ENCODE measurements at regions not wholly inside any gene's neighbourhood (a gene's known extent, or its start where the extent isn't known, plus 50 kb on each side); places are given as distances from the start of the nearest gene placed in this dataset.

DNA sequence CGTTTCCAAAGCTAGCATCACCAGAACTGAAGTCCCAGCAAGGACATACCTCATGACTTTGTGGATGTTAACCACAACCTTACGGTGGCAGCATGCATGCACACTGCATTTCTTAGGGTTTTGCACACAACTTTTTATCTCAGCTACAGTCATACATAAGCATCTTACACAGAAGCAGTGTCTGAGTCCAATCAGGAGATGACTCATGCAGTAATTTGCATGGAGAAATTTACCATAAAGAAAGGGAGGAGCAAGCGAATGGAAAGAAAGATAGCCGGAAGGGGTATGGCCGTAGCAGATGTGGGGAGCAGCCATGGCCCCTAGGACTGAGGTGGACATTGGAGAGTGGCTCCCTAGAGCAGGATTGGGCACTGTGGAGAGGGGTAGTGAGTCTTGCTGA, 522.5 kb downstream of the GALR1 start:
- no peaks in the 10 kb centered on the region for H3K4me1 Mint-ChIP-seq (ENCODE audit: low read depth)
- no peaks in the 10 kb centered on the region for H3K27me3 Mint-ChIP-seq (ENCODE audit: low read depth)
- ATAC-seq = no peak
- ChIA-PET POLR2A (no interaction called here), CTCF (no interaction called here)
- H3K9me3 Mint-ChIP-seq (ENCODE audit: insufficient read depth) = no peaks in the 10 kb centered on the region
- H3K27ac Mint-ChIP-seq = no peak overlapping the region
- no peaks in the 10 kb centered on the region for H3K36me3 Mint-ChIP-seq (ENCODE audit: low read depth)
- no peak overlapping the region for H3K4me3 Mint-ChIP-seq
- no peak for DNase-seq

GRCh38 chr18:77776104-77776503, 526.5 kb downstream of the GALR1 start:
- CTCF ChIA-PET = no interaction called here

DNA sequence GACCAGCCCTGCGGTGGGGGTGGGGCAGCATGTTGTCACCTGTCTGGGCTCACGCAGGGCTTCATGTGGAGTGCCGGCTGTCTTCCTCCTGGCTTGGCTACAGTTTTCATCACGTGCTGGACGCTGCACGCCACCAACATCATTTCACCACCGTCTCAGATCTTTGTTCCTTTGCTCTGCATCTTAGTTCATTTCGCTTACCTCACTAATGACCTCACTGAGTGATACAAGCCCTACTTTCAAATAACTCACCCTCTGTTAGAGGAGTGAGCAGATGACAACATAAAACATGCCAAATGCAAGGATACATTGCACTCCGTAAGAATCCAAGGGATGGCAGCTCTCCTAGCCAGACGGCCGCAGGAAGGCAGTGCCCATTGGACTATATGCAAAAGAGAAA, 527.5 kb downstream of the GALR1 start:
- ATAC-seq = no peak

More at GRCh38 chr18:77776104-77776503, 526.5 kb downstream of the GALR1 start:
- POLR2A ChIA-PET = no interaction called here
- no peak for DNase-seq
- no peak for ATAC-seq
- Mint-ChIP-seq H3K4me3 (no peak overlapping the region), H3K27me3 (ENCODE audit: low read depth) (no peaks in the 10 kb centered on the region), H3K27ac (no peak overlapping the region), H3K9me3 (ENCODE audit: insufficient read depth) (no peaks in the 10 kb centered on the region), H3K4me1 (ENCODE audit: low read depth) (no peaks in the 10 kb centered on the region), H3K36me3 (ENCODE audit: low read depth) (no peaks in the 10 kb centered on the region)

DNA sequence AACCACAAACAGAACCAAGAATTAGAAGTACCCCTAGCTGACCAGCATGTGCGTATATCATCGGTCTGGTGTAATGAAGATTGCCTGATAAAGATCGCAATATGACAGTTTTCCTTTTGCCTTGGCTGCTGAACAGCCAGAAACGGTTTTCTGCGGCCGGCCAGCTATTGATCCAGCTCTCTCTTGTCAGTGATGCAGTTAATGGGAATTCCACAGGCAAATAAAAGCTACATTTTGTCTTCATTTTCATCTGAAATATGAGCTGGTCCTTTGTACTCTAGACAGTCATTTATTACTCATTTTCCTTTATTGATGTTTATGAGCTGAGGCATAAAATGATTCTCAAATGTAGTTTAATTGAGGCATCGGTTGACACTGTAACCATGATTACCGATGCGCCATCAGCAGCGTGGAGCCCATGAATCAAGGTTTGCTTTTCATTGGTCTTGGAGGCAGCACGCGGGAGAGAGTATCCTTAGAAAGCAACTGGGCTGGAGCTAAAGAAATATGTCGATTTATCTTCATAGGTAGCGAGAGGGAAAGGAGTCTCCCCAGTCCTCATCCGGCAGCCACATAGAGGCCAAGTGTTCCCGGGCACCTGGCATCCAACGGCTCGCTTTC, 535.2 kb downstream of the GALR1 start:
- POLR2A ChIA-PET = interaction anchor here (0.7 kb wide), 1 partner anchor 15 kb away, joined by 3 read pairs; no protein-coding TSS in a partner anchor
- no peaks in the 10 kb centered on the region for H3K4me1 Mint-ChIP-seq (ENCODE audit: low read depth)
- no peak overlapping the region for H3K4me3 Mint-ChIP-seq
- CTCF ChIA-PET = no interaction called here
- no peak for DNase-seq
- no peaks in the 10 kb centered on the region for H3K27me3 Mint-ChIP-seq (ENCODE audit: low read depth)
- no peak overlapping the region for H3K27ac Mint-ChIP-seq
- ATAC-seq = no peak
- no peaks in the 10 kb centered on the region for H3K36me3 Mint-ChIP-seq (ENCODE audit: low read depth)
- no peaks in the 10 kb centered on the region for H3K9me3 Mint-ChIP-seq (ENCODE audit: insufficient read depth)

More for the DNA sequence above, 527.5 kb downstream of the GALR1 start:
- Mint-ChIP-seq H3K27me3 (ENCODE audit: low read depth) (no peaks in the 10 kb centered on the region), H3K4me1 (ENCODE audit: low read depth) (no peaks in the 10 kb centered on the region), H3K4me3 (no peak overlapping the region), H3K9me3 (ENCODE audit: insufficient read depth) (no peaks in the 10 kb centered on the region), H3K27ac (no peak overlapping the region), H3K36me3 (ENCODE audit: low read depth) (no peaks in the 10 kb centered on the region)
- POLR2A ChIA-PET = no interaction called here
- DNase-seq = no peak
- CTCF ChIA-PET = no interaction called here

DNA sequence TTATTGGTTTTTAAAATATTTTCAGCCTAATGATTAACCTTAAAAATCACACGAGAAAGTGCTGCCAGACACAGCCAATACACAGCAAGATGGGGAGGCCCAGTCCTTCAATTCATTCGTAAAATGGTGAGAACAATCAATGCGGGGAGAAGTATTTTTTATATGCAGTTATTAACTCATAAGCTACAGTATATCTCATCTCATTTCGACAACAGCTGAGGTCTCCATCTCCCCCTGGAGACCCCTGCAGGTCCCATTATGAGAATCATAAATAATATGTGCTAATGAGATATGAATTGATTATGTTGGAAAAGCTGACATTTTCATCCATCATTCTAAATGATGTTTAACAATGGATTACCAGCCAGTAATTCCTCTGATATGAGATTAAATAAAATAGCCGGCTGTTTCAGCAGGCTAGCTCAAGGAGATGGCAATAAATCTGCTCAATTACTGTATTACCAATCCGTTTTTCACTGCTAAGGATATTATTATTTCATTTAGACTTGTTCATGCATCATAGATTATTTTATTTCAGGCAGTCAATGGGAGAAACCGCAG, 535.8 kb downstream of the GALR1 start:
- Mint-ChIP-seq H3K9me3 (ENCODE audit: insufficient read depth) (no peaks in the 10 kb centered on the region), H3K27ac (no peak overlapping the region), H3K4me1 (ENCODE audit: low read depth) (no peaks in the 10 kb centered on the region), H3K36me3 (ENCODE audit: low read depth) (no peaks in the 10 kb centered on the region), H3K27me3 (ENCODE audit: low read depth) (no peaks in the 10 kb centered on the region), H3K4me3 (no peak overlapping the region)
- DNase-seq = no peak
- ChIA-PET CTCF (no interaction called here), POLR2A (no interaction called here)
- no peak for ATAC-seq

GRCh38 chr18:77803024-77803423, 553.4 kb downstream of the GALR1 start:
- ChIA-PET POLR2A (no interaction called here), CTCF (no interaction called here)
- no peak for DNase-seq
- no peaks in the 10 kb centered on the region for H3K36me3 Mint-ChIP-seq (ENCODE audit: low read depth)
- no peak for ATAC-seq
- H3K27ac Mint-ChIP-seq = no peak overlapping the region
- no peaks in the 10 kb centered on the region for H3K4me1 Mint-ChIP-seq (ENCODE audit: low read depth)
- no peaks in the 10 kb centered on the region for H3K27me3 Mint-ChIP-seq (ENCODE audit: low read depth)
- no peak overlapping the region for H3K4me3 Mint-ChIP-seq
- H3K9me3 Mint-ChIP-seq (ENCODE audit: insufficient read depth) = no peaks in the 10 kb centered on the region

GRCh38 chr18:77804382-77804781, 554.7 kb downstream of the GALR1 start:
- no peak overlapping the region for H3K4me3 Mint-ChIP-seq
- POLR2A ChIA-PET = no interaction called here
- H3K27me3 Mint-ChIP-seq (ENCODE audit: low read depth) = no peaks in the 10 kb centered on the region
- DNase-seq = no peak
- no peak for ATAC-seq
- H3K36me3 Mint-ChIP-seq (ENCODE audit: low read depth) = no peaks in the 10 kb centered on the region
- H3K9me3 Mint-ChIP-seq (ENCODE audit: insufficient read depth) = no peaks in the 10 kb centered on the region
- CTCF ChIA-PET = no interaction called here
- no peaks in the 10 kb centered on the region for H3K4me1 Mint-ChIP-seq (ENCODE audit: low read depth)
- no peak overlapping the region for H3K27ac Mint-ChIP-seq

DNA sequence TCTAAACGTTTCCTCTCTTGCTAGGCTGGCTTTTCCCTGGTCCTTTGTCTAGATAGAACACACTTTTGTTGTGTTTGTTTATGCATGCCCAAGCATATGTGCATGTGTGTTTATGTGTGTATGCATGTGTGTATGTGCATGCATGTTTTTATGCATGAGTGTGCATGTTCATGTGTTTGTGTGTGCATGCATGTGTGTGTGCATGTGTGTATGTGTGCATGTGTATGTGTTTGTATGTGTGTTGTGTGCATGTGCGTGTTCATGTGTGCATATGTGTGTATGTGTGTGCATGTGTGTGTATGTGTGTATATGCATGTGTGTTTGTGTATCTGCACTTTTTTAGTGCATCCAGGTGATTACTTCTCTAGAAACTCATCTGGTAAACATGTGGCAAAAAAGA, 558.0 kb downstream of the GALR1 start:
- Mint-ChIP-seq H3K27me3 (ENCODE audit: low read depth) (no peaks in the 10 kb centered on the region), H3K4me1 (ENCODE audit: low read depth) (no peaks in the 10 kb centered on the region), H3K27ac (no peak overlapping the region), H3K9me3 (ENCODE audit: insufficient read depth) (no peaks in the 10 kb centered on the region), H3K36me3 (ENCODE audit: low read depth) (no peaks in the 10 kb centered on the region), H3K4me3 (no peak overlapping the region)
- CTCF ChIA-PET = no interaction called here
- ATAC-seq = no peak
- no peak for DNase-seq
- POLR2A ChIA-PET = no interaction called here

GRCh38 chr18:77811503-77811902, 561.9 kb downstream of the GALR1 start:
- DNase-seq = no peak
- Mint-ChIP-seq H3K36me3 (ENCODE audit: low read depth) (no peaks in the 10 kb centered on the region), H3K9me3 (ENCODE audit: insufficient read depth) (no peaks in the 10 kb centered on the region), H3K4me3 (no peak overlapping the region), H3K27me3 (ENCODE audit: low read depth) (no peaks in the 10 kb centered on the region), H3K27ac (no peak overlapping the region), H3K4me1 (ENCODE audit: low read depth) (no peaks in the 10 kb centered on the region)
- ChIA-PET POLR2A (no interaction called here), CTCF (no interaction called here)
- no peak for ATAC-seq

DNA sequence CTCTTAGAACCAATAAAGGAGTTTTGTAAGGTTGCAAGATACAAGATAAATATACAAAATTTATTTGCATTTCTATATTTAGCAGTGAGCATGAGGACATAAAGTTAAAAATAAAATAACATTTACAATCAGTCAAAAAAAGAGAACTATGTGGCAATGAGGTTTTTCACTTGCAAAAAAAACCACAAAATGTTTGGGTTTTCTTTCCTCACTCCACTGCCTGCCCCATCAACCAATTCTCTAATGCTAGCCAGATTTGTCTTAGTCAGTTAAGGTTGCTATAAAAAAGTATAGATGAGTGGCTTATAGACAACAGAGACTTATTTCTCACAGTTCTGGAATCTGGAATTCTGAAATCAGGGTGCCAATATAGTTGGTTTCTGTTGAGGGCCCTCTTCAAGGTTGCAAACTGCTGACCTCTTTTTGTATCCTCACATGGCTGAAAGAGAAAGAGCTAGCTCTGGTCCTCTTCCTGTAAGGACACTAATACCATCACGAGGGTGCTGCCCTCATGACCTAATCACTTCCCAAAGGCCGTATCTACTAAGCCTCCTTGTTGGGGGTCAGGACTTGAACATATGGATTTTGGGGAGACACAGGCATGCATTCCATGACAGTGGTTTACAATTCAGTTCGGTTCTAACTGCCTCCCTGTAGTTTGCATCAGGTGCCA, 566.2 kb downstream of the GALR1 start:
- Mint-ChIP-seq H3K27me3 (ENCODE audit: low read depth) (no peaks in the 10 kb centered on the region), H3K9me3 (ENCODE audit: insufficient read depth) (no peaks in the 10 kb centered on the region), H3K4me1 (ENCODE audit: low read depth) (no peaks in the 10 kb centered on the region), H3K36me3 (ENCODE audit: low read depth) (no peaks in the 10 kb centered on the region), H3K27ac (no peak overlapping the region), H3K4me3 (no peak overlapping the region)
- ATAC-seq = no peak
- POLR2A ChIA-PET = no interaction called here
- DNase-seq = no peak
- CTCF ChIA-PET = no interaction called here

- Mint-ChIP-seq H3K36me3 (ENCODE audit: low read depth) (no peaks in the 10 kb centered on the region), H3K27me3 (ENCODE audit: low read depth) (no peaks in the 10 kb centered on the region), H3K9me3 (ENCODE audit: insufficient read depth) (no peaks in the 10 kb centered on the region), H3K4me3 (no peak overlapping the region), H3K4me1 (ENCODE audit: low read depth) (no peaks in the 10 kb centered on the region), H3K27ac (no peak overlapping the region)
- ChIA-PET POLR2A (no interaction called here), CTCF (no interaction called here)
- ATAC-seq (no peak), DNase-seq (no peak)
Observed at GRCh38 chr18:77818328-77818727, 568.7 kb downstream of the GALR1 start.

DNA sequence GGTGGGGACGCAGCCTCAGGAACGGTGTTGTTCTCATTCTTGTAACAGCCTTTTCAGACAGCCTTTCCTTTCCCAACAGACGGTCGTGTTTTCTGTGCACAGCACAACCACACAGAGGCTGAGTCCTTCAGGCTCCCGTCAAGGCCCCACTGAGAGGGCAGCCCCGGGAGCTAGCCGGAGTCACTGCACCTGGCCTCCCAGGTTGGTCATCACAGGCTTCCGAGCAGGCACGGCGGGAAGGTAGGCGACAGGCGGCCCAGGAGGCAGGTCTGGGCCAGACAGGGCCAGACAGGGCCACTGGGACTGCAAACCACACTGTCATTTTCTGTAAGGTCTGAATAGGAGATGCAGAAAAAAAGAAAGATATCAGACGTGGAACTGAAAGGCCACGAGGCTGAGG, 570.8 kb downstream of the GALR1 start:
- no peak overlapping the region for H3K27ac Mint-ChIP-seq
- no peaks in the 10 kb centered on the region for H3K36me3 Mint-ChIP-seq (ENCODE audit: low read depth)
- H3K4me1 Mint-ChIP-seq (ENCODE audit: low read depth) = no peaks in the 10 kb centered on the region
- ATAC-seq (no peak), DNase-seq (no peak)
- H3K4me3 Mint-ChIP-seq = no peak overlapping the region
- H3K27me3 Mint-ChIP-seq (ENCODE audit: low read depth) = no peaks in the 10 kb centered on the region
- CTCF ChIA-PET = no interaction called here
- POLR2A ChIA-PET = no interaction called here
- H3K9me3 Mint-ChIP-seq (ENCODE audit: insufficient read depth) = no peaks in the 10 kb centered on the region

- Mint-ChIP-seq H3K9me3 (ENCODE audit: insufficient read depth) (no peaks in the 10 kb centered on the region), H3K27me3 (ENCODE audit: low read depth) (no peaks in the 10 kb centered on the region), H3K36me3 (ENCODE audit: low read depth) (no peaks in the 10 kb centered on the region), H3K4me1 (ENCODE audit: low read depth) (no peaks in the 10 kb centered on the region), H3K27ac (no peak overlapping the region), H3K4me3 (no peak overlapping the region)
- no peak for ATAC-seq
- ChIA-PET CTCF (no interaction called here), POLR2A (no interaction called here)
- no peak for DNase-seq
Observed at GRCh38 chr18:77821892-77822291, 572.2 kb downstream of the GALR1 start.

All from activated CD8-positive, alpha-beta T cell treated with anti-CD3 and anti-CD28 coated beads, Interleukin-2, amount 10 ng/mL, durations not matched to agents 7 days and 5 days (primary cell).